Muscle of back (tissue), 3 donors: ENCODE measurements at regions not wholly inside any gene's neighbourhood (a gene's known extent, or its start where the extent isn't known, plus 50 kb on each side); places are given as distances from the start of the nearest gene placed in this dataset.

Experiments
- DNase-seq, 3 donors: peaks; one replicate each; pipeline versions ENCODE4 v3.0.0 to v3.0.0-alpha.2; 2013

DNA sequence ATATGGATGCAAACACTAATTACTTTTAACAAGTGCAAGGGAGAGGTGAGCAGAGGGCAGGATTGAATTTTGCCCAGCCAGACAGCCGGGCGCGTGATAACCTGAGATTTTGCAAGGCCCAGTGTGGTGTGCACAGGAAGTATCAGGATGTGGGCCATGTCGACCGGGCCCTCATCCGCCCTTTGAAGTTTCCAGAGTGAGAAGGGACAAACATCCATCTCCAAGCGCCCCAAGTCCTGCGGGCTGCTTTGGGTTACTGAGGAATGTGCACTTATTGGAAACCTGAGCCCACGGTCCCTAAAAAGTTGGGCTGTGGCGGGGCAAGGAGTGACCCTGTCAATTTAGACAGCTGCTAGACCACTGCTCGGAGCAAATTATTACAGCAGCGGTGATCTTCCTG lies 272.2 kb upstream of the IRX2 start:
- no peak for DNase-seq

DNA sequence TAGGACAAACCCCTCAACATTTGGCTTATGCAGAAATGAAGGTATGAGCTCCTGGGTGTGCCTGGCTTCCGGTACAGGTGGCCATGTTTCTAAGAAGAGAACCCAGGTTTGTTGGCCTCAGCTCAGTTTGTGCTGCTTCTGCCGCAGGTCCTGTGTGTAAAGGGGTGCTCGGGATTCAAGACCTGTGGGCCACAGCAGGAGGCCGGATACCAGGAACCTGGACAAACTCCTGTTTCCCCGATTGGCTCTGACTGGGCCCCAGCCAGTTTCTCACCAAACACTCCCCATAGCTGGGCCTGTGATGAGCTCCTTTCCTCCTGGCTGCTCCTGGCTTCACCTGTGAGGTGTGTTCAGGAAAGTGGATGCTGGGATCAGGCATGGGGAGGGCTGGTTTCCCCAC lies 271.2 kb upstream of the IRX2 start:
- no peak for DNase-seq

DNA sequence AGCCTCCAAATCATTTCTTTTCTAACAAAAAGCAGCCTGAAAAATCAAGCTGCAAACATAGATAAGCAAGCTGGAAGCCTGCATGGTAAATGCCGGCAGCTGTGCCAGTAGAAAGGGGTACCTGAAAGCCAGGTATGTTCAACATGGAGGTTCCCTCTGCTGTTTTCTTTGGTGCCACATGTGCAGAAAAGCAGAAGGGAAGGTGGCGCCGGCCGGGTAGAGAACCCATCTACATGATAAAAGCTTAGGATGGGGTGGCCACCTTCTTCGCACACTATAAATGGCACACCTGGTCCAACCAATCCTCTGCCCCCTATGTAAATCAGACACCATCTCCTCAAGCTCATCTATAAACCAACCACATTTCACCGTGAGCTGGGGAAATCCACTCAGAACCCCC lies 268.9 kb upstream of the IRX2 start:
- no peak for DNase-seq

DNA sequence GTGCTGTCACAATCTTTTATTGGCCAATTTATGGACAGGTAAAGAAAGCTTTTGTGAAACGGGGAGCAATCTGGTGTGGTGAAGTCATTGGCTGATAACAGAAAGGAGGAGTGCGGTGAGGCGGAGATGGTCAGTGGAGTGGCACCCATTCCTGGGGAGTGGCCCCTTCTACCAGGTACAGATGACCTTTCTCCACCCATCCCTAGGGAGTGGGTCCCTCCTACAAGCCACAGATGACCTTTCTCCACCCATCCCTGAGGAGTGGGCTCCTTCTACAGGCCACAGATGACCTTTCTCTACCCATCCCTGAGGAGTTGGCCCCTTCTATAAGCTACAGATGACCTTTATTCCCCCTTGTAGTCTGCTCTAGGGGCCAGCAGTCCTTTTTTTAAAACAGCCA lies 267.6 kb upstream of the IRX2 start:
- no peak for DNase-seq

DNA sequence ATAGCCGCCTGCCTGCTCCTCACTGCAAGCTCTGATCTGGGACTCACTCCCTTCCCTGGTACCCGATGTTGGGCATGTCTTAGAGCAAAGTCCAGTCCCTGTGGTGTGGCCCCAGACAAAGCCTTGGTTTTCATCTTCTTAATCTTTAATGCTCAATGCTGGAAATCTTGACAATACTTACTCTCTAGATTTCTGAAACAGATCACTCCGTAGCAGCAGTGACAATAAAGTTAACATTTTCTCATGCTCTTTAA lies 260.2 kb upstream of the IRX2 start:
- no peak for DNase-seq

DNA sequence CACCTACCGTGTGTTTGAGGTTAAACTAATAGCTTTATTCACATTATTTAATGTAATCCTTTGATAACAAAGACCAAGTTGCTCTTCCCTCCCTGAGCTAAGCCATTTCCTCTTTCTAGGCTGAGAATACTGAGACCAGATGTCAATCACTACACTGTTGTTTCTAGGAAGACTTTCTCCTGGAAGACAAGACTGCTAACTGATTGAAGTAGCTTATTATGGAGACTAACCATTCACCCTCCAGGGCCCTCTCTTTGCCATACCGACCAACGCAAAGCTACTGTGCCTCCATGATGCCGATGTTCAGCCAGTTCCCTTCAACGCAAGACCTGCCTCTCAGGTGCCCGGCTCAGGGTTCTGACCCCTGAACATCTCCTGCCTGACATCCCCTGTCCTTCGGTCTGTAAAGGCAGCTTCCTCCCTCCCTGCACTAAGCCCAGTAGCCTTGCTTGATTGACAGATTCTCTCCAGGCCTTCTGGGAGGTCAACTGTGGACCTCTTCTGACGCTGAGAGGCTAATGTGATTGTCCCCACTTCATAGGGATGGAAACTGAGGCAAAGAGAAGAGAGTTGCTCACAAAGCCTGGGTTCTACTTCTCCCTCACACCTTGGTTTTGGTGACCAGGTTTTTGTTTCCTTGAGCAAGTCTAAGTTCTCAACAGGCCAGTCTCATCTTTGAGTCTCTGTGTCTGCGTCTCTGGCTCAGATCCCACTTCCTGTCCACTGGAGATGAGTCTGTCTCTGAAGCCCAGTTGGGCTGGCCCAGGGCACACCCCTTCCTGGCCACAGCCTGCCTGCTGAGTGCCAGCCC lies 259.7 kb upstream of the IRX2 start:
- no peak for DNase-seq

DNA sequence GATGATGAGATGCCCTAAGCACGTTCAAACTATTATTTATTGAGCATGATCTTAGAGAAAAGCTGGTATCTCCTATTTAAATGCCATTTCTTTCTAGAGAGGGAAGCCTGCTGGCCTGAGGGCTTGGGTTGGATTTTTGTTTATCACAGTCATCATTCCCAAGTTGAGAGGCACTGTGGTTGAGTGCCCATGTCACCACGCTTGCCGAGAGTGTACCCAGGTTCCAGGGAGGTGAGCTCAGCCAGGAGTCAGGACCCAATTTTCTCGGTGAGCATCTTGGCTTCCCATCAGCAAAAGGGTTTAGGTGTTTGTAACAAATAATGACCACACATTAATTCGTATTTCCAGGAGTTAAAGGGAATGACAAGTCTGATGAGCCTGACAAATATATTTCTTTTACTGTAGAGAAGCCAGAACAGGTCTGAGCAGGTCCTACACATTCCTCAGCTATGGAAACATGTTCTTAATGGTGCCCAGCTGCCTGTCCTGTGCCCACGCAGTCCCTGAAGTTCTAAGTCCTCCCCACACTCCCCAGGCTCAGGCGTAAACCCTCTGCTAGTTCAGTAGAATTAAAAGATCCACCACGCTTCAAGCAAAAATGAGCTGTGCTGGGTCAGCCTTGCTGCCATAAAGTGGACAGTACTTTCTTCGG lies 258.9 kb upstream of the IRX2 start:
- no peak for DNase-seq

DNA sequence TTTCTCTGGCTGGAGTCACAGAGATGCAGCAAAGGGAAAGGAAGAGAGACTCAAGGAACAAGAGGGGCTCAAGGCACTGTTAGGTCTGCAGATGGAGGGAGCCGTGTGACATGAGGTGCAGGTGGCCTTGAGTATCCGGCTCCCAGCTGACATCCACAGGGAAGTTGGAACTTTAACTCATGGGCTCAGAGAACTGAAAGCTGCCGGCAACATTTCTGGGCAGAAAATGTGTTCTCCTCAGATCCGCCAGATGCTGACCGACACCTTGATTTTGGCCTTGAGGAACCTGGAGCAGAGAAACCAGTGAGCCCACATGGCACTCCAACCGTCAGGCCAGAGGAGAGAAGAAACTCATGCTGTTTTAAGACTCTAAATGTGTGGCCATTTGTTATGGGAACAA lies 258.1 kb upstream of the IRX2 start:
- no peak for DNase-seq

DNA sequence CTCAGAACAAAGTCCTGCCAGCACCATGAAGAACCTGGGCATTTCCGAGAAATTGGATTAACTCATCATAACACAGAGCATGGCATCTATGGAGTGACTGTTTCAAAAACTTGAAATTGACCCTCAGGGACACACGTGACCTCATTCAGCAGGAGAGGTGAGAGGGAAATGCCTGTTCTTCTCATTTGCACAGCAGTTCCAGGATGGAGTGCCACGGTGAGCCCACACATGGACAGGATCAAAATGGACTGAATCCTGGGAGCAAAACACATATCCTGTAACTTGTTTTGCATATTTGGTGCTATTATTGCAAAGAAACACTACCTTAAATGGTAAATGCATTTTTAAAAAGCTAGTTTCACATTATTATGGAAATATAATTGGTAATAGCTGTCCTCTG lies 256.1 kb upstream of the IRX2 start:
- DNase-seq = no peak

DNA sequence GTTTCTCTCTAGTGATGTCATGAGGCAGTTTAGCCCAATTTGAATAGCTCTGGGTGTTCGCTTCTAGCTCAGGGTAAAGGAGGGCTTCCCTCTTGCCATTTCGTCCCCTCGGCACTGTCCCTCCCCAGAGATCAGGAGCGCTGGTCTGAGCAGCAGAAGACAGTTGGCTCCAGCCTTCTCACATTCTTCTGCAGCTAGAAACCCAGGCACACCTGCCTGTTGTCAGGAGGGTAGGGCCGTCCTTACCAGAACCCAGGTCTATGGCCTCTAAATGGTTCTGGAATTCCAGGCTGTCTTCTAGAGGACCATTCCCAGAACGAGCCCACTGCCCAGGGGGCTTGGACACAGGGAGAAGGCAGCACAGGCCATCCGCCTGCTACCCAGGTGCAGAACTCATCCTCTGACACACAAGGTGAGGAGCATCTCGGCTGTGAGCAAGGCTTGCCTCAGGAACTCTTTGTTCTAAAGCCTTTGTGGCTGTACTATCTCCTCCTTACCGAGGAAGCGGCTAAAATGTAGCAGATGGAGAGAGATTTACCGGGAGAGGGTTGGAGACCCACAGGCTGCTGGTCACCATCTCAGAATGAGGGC lies 255.6 kb upstream of the IRX2 start:
- no peak for DNase-seq

DNA sequence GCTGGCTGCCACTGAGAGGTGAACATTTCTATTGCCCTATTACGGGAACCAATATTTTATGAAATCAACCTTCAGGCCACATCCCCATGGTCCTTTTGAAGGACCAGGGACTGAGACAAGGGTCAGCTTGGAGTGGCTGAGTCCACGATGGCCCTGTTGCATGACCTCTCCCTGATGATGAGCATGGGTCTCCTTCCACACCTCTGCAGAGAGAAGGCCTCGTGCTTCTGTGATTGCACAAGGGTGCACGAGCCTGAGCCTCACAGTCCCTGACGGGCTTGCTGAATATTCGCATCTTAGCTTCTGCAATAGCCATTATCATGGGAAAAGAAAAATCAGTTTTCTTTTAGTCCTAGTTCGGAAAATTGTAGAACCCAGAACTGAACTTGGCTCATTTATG lies 255.0 kb upstream of the IRX2 start:
- no peak for DNase-seq

DNA sequence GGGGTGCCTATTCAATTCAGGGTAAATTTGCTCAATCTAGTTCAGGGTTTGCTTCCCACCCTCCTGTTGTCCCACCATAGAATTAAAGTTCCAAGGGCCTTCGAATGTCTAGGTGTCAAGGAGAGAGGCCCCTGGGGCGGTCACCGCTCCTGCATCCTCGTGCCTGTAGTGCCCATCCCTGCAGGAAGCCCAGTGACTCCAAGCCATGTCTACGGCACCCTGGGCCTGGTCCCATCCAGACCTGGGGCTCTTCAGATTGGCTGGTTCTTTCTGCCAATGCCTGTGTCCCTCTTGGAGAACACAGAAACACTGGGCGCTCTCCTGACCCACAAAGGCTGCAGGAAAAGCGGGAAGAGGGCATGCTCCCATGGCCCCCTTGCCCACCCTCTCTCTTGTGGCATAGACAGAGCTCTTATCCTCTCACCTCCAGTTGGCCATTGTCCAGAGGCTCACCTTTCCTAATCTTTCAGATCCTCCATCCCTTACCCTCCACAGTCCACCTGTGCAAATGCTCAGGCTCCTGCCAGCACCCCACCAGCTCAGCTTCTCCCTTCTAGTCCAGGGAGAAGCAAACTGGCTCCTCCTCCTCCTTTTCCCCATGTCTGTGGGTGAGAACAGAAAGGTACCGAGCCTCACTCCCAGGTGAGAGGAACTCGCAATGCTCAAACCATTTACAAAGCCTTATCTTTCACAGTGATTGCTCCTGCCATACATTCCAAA lies 253.0 kb upstream of the IRX2 start:
- no peak for DNase-seq

DNA sequence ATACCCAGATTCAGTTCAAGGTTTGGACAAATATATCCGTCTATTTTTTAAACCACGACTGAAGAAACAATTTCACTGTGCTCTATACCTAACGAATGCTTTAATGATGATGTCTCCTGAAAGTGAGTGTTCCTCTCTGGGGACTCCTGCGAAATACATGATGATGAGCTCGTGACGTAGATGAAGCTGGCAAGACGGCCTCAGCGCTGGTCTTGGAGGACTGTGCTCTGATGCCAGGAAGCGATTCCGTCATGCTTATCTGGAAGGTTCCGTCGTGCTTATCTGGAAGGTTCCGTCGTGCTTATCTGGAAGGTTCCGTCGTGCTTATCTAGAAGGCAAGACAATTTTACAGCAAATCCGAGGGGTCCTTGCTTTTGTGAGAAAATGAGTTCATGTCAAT lies 250.8 kb upstream of the IRX2 start:
- DNase-seq = no peak

DNA sequence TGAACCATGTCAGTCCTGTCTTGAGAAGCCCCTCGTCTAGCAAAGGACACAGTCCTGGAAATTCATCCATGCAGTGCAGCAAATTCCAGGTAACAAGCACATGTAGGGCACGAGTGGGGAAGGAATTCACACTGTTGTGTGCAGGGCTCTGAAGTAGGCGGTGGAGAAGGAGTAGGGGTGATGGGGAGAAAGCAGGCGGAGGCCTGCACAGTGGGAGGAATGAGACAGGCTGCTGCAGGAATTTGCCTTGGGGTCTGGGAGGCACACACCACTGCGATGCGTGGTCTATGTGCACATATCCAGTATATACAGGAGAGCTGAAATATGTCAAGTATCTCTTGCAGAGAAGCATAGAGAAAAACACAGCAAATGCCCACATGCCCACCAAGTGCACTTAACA lies 249.2 kb upstream of the IRX2 start:
- no peak for DNase-seq

DNA sequence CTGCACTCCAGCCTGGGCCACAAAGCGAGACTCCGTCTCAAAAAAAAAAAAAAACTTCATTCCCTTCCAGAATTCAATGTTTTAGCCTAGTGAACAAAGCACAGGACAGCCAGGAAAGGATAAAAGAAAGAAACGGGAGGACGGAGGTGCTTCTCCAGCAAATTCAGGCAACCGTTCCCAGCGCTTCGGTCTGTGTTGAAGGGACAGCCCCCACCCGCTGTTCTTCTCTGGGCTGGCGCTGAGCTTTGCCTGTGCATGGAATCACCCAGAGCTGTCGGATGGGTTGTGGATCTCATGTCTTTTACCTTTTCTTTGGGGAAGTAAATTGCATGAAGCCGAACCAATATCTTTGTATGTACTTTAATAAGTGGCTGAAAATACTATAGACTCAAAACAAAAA lies 248.4 kb upstream of the IRX2 start:
- DNase-seq = no peak

DNA sequence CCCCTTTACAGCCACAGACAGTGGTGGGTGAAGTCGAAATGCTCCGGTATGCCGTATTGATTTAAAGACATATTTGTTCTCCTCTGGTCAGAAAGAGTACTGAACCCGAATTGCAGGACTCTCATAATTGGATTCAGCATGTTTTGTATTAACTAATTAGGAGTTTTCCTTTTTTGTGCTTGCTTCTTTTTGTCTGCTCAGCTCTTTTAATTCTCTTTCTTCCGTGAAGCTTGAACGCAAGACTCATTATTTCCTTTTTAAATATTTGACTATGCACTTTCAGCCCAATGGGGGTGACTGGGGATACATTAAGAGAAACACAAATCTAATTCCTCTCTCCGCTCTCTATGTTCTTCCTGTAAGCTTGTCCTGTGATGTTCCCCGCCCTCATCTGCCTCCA lies 246.6 kb upstream of the IRX2 start:
- no peak for DNase-seq

DNA sequence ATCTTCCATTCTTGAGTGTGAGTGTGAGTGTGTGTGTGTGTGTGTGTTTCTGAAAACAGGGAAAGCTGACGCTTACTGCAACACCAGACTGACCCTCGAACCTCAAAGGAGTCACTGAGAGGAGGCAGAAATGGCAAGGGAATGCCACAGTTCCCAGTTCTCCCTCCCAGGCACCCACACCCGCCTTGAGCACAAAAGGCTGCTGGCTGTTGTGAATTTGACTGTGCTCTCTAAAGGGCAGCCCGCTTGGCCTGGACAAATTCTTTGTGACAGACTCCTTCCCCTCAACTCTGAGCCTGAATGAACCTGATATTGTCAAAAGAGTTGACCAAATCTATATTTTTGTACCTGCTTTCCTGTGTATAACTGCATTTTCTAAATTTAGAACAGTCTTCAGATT lies 245.7 kb upstream of the IRX2 start:
- DNase-seq = no peak

DNA sequence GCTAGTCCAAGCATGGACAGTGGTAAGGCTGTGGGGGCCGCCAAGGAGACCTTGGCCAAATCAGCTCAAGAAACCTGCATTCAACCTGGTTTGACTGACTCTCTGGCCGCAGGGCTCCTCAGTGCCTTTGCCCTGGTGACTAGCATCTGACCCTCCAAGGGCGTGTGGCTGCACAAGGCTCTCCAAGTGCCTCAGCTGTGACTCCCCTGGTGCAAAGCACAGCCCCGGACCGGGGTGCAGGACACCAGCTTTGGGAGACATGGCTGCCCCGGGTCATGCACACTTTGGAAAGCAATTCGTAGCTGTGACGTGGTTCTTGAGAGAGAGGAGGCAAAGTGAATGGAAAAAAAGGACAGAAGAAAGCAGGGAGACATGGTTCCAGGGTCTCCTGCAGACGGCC lies 245.2 kb upstream of the IRX2 start:
- no peak for DNase-seq

DNA sequence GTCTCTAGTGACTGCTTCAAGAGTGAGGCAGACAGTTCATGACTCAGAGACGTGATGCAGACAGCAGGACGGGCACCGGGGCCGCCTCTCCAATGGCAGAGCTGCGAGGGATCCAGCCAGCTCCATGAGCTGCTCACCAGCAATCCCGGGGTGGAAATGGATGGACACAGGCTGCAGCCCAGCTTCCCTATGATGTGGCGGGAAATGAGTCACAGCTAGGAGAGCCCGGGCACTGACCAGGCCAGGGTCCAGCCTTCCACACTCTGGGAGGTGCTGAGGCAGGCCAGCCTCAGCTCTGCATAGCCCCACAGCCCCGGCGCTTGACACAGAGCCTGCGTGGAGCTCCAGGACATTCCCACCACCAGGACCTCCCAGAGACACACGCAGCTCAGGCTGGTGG lies 244.8 kb upstream of the IRX2 start:
- DNase-seq = no peak

DNA sequence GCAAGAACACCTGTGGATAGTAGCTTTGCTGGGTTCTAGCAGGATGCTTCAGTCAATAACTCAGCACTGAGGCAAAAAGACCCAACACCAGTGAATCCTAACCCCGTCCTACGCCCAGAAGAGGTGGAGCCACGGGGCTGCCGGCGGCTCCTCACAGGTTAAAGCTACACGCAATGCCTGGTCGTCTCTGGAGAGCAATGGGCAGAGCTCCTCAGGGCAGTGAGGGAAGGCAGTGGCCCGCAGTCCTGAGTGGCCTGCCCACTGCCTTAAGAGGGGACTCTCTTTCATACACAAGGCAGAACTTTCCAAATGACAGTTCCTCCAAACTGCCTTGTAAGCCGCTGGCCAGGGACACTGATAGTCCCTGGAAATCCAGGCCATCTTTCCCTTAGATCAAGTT lies 244.2 kb upstream of the IRX2 start:
- no peak for DNase-seq

DNA sequence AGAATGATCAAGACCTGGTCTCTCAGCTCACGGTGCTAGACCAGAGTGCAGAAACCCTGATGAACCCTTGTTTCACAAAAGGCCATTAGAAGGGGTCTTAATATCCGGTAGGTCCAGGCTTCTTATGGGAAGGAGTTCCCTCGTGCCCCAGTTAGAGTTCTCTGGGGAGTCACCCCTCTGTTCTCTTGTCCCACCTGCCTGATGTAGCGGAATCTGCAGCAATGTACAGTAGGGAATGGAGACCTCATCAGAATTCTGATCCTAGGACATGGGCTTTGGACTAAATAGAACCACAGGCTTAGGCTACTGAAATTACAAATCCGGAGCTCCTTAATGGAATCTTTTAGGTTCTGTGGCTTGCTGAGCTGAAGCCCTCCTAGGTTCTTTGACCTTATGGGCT lies 243.6 kb upstream of the IRX2 start:
- no peak for DNase-seq

DNA sequence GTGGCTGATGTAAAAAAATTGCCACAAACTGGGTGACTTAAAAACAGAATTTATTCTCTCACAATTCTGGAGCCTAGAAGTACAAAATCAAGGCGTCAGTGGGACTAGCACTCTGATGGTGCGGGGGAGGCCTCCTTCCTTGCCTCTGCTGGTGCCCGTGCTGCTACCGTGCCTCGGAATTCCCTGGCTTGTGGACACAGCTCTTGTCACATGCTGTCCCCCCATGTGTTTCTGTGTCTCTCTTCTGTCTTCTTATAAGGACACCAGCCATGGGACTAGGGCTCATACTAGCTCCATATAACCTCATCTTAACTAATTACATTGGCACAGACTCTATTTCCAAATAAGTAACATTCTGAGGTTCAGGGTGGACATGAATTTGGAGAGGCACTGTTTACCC lies 242.3 kb upstream of the IRX2 start:
- DNase-seq = no peak

DNA sequence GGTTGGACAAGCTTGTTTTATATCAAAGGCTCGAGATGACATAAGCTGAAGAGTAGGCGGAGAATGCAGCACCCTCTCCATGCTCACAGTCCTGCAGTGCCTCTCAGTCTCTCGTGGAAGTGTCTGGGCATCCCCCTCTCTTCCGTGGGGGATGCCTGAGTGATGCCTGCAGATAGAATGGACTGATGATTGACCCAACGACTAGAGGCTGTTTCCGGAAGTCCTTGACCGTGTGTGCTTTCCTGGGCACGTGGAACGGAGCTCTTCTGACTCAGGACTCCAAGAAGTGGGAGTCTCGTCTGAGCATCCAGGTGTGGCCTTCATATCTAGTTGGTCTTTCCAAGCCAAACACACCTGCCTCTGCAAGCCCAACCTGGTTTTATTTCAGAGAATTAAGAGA lies 241.8 kb upstream of the IRX2 start:
- DNase-seq = no peak
